NCI-H526 (cell line): ENCODE measurements at regions not wholly inside any gene's neighbourhood (a gene's known extent, or its start where the extent isn't known, plus 50 kb on each side); places are given as distances from the start of the nearest gene placed in this dataset.

Experiments
- DNase-seq, 2 experiments: peaks; one replicate each; lab custom pipeline; 2025; lab: John Stamatoyannopoulos, UW

GRCh38 chr4:123939621-123940020 is 543.0 kb downstream of the SPRY1 start:
- no peak for DNase-seq

GRCh38 chr4:123940604-123941003 is 544.0 kb downstream of the SPRY1 start:
- no peak for DNase-seq

GRCh38 chr4:123941306-123941705 is 544.7 kb downstream of the SPRY1 start:
- no peak for DNase-seq

GRCh38 chr4:123943976-123944375 is 547.4 kb downstream of the SPRY1 start:
- DNase-seq: no peak

GRCh38 chr4:123945301-123945700 is 548.7 kb downstream of the SPRY1 start:
- DNase-seq: no peak

- no peak for DNase-seq
Measured at GRCh38 chr4:123950530-123950929, 553.9 kb downstream of the SPRY1 start.

GRCh38 chr4:123952530-123953274 is 556.1 kb downstream of the SPRY1 start:
- peak; percentile 79 to 86 for DNase-seq

- no peak for DNase-seq
Measured at GRCh38 chr4:123953566-123953965, 557.0 kb downstream of the SPRY1 start.

GRCh38 chr4:123954220-123954619 is 557.6 kb downstream of the SPRY1 start:
- DNase-seq: no peak

- no peak for DNase-seq
Measured at GRCh38 chr4:123955167-123955800, 558.7 kb downstream of the SPRY1 start.

- DNase-seq: no peak
Measured at GRCh38 chr4:123956204-123956603, 559.6 kb downstream of the SPRY1 start.

GRCh38 chr4:123966990-123967769 is 570.6 kb downstream of the SPRY1 start:
- no peak for DNase-seq

- DNase-seq: no peak
Measured at GRCh38 chr4:123972031-123972430, 575.4 kb downstream of the SPRY1 start.

GRCh38 chr4:123974386-123975149 is 578.0 kb downstream of the SPRY1 start:
- peak; percentile 30 to 48 for DNase-seq

GRCh38 chr4:123976285-123976684 is 579.7 kb downstream of the SPRY1 start:
- DNase-seq: peak; percentile 85 to 87

GRCh38 chr4:123976819-123977218 is 580.2 kb downstream of the SPRY1 start:
- DNase-seq: peak in 1 of 2 experiments; percentile 38

GRCh38 chr4:123977641-123978081 is 581.1 kb downstream of the SPRY1 start:
- peak in 1 of 2 experiments; percentile 29 for DNase-seq

- DNase-seq: no peak
Measured at GRCh38 chr4:123978637-123979036, 582.0 kb downstream of the SPRY1 start.

GRCh38 chr4:123980736-123981300 is 584.2 kb downstream of the SPRY1 start:
- no peak for DNase-seq

- peak in 1 of 2 experiments; percentile 10 for DNase-seq
Measured at GRCh38 chr4:123984886-123985285, 588.3 kb downstream of the SPRY1 start.

GRCh38 chr4:123986268-123986798 is 589.7 kb downstream of the SPRY1 start:
- DNase-seq: peak; percentile 4 to 21
